ENCODE measurements at regions not wholly inside any gene's neighbourhood (a gene's known extent, or its start where the extent isn't known, plus 50 kb on each side); places are given as distances from the start of the nearest gene placed in this dataset.

DNA sequence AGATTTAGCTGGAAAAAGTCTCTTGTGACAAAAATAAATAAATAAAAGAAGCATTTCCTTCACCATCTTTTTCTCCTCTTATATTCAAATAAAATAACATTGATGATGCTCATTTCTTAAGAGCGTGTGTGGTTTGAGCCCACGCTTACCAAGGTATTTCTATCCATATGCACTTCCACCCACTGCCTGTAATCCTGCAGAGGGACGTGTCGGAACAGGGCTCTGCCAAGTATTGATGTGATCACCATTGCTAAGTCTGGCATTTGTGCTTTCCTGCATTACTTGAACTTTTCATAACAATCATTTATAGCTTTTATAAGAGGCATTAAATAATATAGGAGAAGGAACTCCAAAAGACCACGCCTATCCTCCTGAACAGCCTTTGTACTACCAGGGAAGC lies 107.6 kb downstream of the SHANK2 start:
- no peak overlapping the region for H3K27ac ChIP-seq (ENCODE audit: low read length)
- H3K27me3 ChIP-seq (ENCODE audit: control insufficient read depth, insufficient read depth, low read length), result no peaks in the 10 kb centered on the region
- no peaks in the 10 kb centered on the region; the same call in 1 of the 2 replicates for H3K36me3 ChIP-seq (ENCODE audit: control insufficient read depth, insufficient read depth, low read length)
- H3K9me3 ChIP-seq (ENCODE audit: control insufficient read depth, insufficient read depth, low read length), result no peaks in the 10 kb centered on the region
- DNase-seq (ENCODE audit: low read depth, low spot score), result no peak
- no peak overlapping the region for H3K4me3 ChIP-seq (ENCODE audit: low read length)
- no CpG with 5 or more reads among the region's 5 CpGs for WGBS (ENCODE audit: insufficient coverage, insufficient read length)
- H3K4me1 ChIP-seq (ENCODE audit: control insufficient read depth, insufficient read depth, low read length), result peaks cover 3% of the 10 kb centered on the region; the same call in 1 of the 2 replicates

- WGBS (ENCODE audit: insufficient coverage, insufficient read length), result no CpG with 5 or more reads among the region's 5 CpGs
- Histone ChIP-seq H3K4me3 (ENCODE audit: low read length) (no peak overlapping the region), H3K4me1 (ENCODE audit: control insufficient read depth, insufficient read depth, low read length) (peaks cover 3% of the 10 kb centered on the region; the same call in 1 of the 2 replicates), H3K27ac (ENCODE audit: low read length) (no peak overlapping the region), H3K27me3 (ENCODE audit: control insufficient read depth, insufficient read depth, low read length) (no peaks in the 10 kb centered on the region), H3K9me3 (ENCODE audit: control insufficient read depth, insufficient read depth, low read length) (no peaks in the 10 kb centered on the region), H3K36me3 (ENCODE audit: control insufficient read depth, insufficient read depth, low read length) (no peaks in the 10 kb centered on the region; the same call in 1 of the 2 replicates)
- no peak for DNase-seq (ENCODE audit: low read depth, low spot score)
Observed at GRCh38 chr11:71144010-71144409, 108.4 kb downstream of the SHANK2 start.

GRCh38 chr11:71140206-71140919 lies 112.0 kb downstream of the SHANK2 start:
- Histone ChIP-seq H3K27ac (ENCODE audit: low read length) (no peak overlapping the region), H3K27me3 (ENCODE audit: control insufficient read depth, insufficient read depth, low read length) (no peaks in the 10 kb centered on the region), H3K4me3 (ENCODE audit: low read length) (no peak overlapping the region), H3K36me3 (ENCODE audit: control insufficient read depth, insufficient read depth, low read length) (no peaks in the 10 kb centered on the region; the same call in 1 of the 2 replicates), H3K4me1 (ENCODE audit: control insufficient read depth, insufficient read depth, low read length) (0 out of 2 replicates have a peak, but pooled peaks cover 1% of the 10 kb centered on the region), H3K9me3 (ENCODE audit: control insufficient read depth, insufficient read depth, low read length) (no peaks in the 10 kb centered on the region)
- no peak for DNase-seq (ENCODE audit: low read depth, low spot score)
- WGBS (ENCODE audit: insufficient coverage, insufficient read length), result no CpG with 5 or more reads among the region's 22 CpGs

- Histone ChIP-seq H3K27ac (ENCODE audit: low read length) (no peak overlapping the region), H3K9me3 (ENCODE audit: control insufficient read depth, insufficient read depth, low read length) (no peaks in the 10 kb centered on the region), H3K4me3 (ENCODE audit: low read length) (no peak overlapping the region), H3K36me3 (ENCODE audit: control insufficient read depth, insufficient read depth, low read length) (no peaks in the 10 kb centered on the region), H3K4me1 (ENCODE audit: control insufficient read depth, insufficient read depth, low read length) (0 out of 2 replicates have a peak, but pooled peaks cover 1% of the 10 kb centered on the region), H3K27me3 (ENCODE audit: control insufficient read depth, insufficient read depth, low read length) (no peaks in the 10 kb centered on the region)
- no peak for DNase-seq (ENCODE audit: low read depth, low spot score)
- no CpG with 5 or more reads among the region's 16 CpGs for WGBS (ENCODE audit: insufficient coverage, insufficient read length)
Observed at GRCh38 chr11:71139516-71140205, 112.7 kb downstream of the SHANK2 start.

DNA sequence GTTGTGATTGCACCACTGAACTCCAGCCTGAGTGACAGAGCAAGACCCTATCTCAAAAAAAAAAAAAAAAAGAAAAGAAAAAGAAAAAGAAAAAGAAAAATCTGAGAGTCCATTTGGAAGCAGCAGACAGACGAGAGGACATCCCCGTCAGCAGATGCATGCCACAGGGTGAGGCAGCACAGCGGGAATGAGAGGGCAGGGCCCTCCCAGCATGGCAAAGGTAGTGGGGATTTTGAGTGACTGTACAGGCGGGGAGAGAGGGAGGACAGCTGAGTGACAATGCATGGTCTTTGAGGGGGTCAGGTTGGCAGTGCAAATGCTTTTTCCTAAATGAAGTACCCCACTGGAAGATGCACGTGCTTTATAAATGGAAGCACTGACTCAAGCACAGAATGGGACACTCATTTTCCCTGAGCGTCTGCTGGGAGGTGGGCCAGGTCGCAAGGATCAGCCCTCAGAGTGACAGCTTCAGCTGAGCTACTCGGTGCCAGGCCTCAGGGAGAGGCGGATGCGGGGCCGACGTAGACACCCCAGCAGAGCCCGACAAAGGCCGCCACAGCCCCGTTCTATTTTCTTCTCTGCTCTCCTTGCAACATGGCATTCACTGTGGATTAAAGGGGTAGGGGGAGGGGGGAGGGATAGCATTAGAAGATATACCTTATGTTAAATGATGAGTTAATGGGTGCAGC lies 113.5 kb downstream of the SHANK2 start:
- no peaks in the 10 kb centered on the region for H3K27me3 ChIP-seq (ENCODE audit: control insufficient read depth, insufficient read depth, low read length)

GRCh38 chr11:71137376-71137775 lies 115.0 kb downstream of the SHANK2 start:
- Histone ChIP-seq H3K36me3 (ENCODE audit: control insufficient read depth, insufficient read depth, low read length) (no peaks in the 10 kb centered on the region), H3K27me3 (ENCODE audit: control insufficient read depth, insufficient read depth, low read length) (no peaks in the 10 kb centered on the region), H3K4me3 (ENCODE audit: low read length) (no peak overlapping the region), H3K27ac (ENCODE audit: low read length) (no peak overlapping the region), H3K9me3 (ENCODE audit: control insufficient read depth, insufficient read depth, low read length) (no peaks in the 10 kb centered on the region), H3K4me1 (ENCODE audit: control insufficient read depth, insufficient read depth, low read length) (0 out of 2 replicates have a peak, but pooled peaks cover 1% of the 10 kb centered on the region)
- no CpG with 5 or more reads among the region's 9 CpGs for WGBS (ENCODE audit: insufficient coverage, insufficient read length)
- no peak for DNase-seq (ENCODE audit: low read depth, low spot score)

More for the DNA sequence above, 113.5 kb downstream of the SHANK2 start:
- no peak overlapping the region for H3K4me3 ChIP-seq (ENCODE audit: low read length)
- no peaks in the 10 kb centered on the region for H3K36me3 ChIP-seq (ENCODE audit: control insufficient read depth, insufficient read depth, low read length)
- DNase-seq (ENCODE audit: low read depth, low spot score), result no peak
- H3K9me3 ChIP-seq (ENCODE audit: control insufficient read depth, insufficient read depth, low read length), result no peaks in the 10 kb centered on the region
- H3K27ac ChIP-seq (ENCODE audit: low read length), result no peak overlapping the region
- 0 out of 2 replicates have a peak, but pooled peaks cover 1% of the 10 kb centered on the region for H3K4me1 ChIP-seq (ENCODE audit: control insufficient read depth, insufficient read depth, low read length)
- no CpG with 5 or more reads among the region's 15 CpGs for WGBS (ENCODE audit: insufficient coverage, insufficient read length)

DNA sequence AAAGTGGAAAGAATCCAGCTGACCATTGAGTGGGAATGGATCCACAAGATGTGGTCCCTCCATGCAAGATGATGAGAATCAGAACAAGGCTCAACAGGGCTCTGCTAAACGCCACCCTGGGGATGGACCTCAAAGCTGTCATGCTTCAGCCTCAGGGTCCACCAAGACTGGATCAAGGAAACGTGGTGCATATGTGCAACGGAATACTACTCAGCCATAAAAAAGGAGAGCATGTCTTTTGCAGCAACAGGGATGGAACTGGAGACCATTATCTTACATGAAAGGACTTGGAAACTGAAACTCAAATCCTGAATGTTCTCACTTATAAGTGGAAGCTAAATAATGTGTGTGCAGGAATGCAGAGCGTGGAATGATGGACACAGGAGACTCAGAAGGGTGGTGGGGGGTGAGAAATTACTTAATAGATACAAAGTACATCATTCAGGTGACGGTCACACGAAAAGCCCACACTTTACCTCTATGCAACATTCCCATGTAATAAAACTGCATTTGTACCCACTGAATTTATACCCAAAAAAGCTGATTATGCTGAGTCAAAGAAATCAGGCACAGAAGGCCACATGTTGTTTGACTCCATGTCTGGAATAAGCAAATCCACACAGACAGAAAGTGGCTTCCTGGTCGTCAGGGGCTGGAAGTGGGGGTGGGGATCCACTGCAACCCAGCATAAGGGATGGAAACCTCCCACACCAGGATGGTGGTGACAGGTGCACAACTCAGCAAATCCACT lies 116.1 kb downstream of the SHANK2 start:
- no peaks in the 10 kb centered on the region for H3K36me3 ChIP-seq (ENCODE audit: control insufficient read depth, insufficient read depth, low read length)
- DNase-seq (ENCODE audit: low read depth, low spot score), result no peak
- H3K27ac ChIP-seq (ENCODE audit: low read length), result no peak overlapping the region
- H3K27me3 ChIP-seq (ENCODE audit: control insufficient read depth, insufficient read depth, low read length), result no peaks in the 10 kb centered on the region
- H3K4me3 ChIP-seq (ENCODE audit: low read length), result no peak overlapping the region
- no peaks in the 10 kb centered on the region for H3K9me3 ChIP-seq (ENCODE audit: control insufficient read depth, insufficient read depth, low read length)
- 0 out of 2 replicates have a peak, but pooled peaks cover 1% of the 10 kb centered on the region for H3K4me1 ChIP-seq (ENCODE audit: control insufficient read depth, insufficient read depth, low read length)
- no CpG with 5 or more reads among the region's 7 CpGs for WGBS (ENCODE audit: insufficient coverage, insufficient read length)

DNA sequence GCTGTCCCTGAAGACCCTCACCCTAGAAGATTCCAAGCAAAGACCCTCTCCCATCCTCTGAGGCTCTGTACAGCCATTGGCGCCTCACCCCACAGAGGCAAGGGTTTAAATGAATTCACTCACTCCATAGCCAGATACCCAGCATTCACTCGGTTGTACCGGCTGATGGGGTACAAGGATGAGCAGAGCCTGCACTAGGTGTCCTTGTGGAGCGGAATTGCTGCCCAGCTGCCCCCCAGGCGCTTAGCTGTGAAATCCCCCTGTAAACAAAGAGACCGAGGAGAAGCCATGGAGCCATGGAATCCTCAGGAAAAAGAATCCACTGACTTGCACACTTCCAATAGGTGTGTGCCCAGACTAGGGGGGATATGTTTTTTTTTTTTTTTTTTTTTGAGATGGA lies 117.3 kb downstream of the SHANK2 start:
- Histone ChIP-seq H3K27ac (ENCODE audit: low read length) (no peak overlapping the region), H3K9me3 (ENCODE audit: control insufficient read depth, insufficient read depth, low read length) (no peaks in the 10 kb centered on the region), H3K36me3 (ENCODE audit: control insufficient read depth, insufficient read depth, low read length) (no peaks in the 10 kb centered on the region), H3K4me1 (ENCODE audit: control insufficient read depth, insufficient read depth, low read length) (no peaks in the 10 kb centered on the region), H3K27me3 (ENCODE audit: control insufficient read depth, insufficient read depth, low read length) (no peaks in the 10 kb centered on the region), H3K4me3 (ENCODE audit: low read length) (no peak overlapping the region)
- no CpG with 5 or more reads among the region's 6 CpGs for WGBS (ENCODE audit: insufficient coverage, insufficient read length)
- no peak for DNase-seq (ENCODE audit: low read depth, low spot score)

GRCh38 chr11:71133946-71134345 lies 118.4 kb downstream of the SHANK2 start:
- WGBS (ENCODE audit: insufficient coverage, insufficient read length), result no CpG with 5 or more reads among the region's 9 CpGs
- no peaks in the 10 kb centered on the region for H3K27me3 ChIP-seq (ENCODE audit: control insufficient read depth, insufficient read depth, low read length)

GRCh38 chr11:71131861-71132260 lies 120.5 kb downstream of the SHANK2 start:
- no peak for DNase-seq (ENCODE audit: low read depth, low spot score)
- Histone ChIP-seq H3K27me3 (ENCODE audit: control insufficient read depth, insufficient read depth, low read length) (no peaks in the 10 kb centered on the region), H3K9me3 (ENCODE audit: control insufficient read depth, insufficient read depth, low read length) (no peaks in the 10 kb centered on the region), H3K27ac (ENCODE audit: low read length) (no peak overlapping the region), H3K4me3 (ENCODE audit: low read length) (no peak overlapping the region), H3K36me3 (ENCODE audit: control insufficient read depth, insufficient read depth, low read length) (no peaks in the 10 kb centered on the region), H3K4me1 (ENCODE audit: control insufficient read depth, insufficient read depth, low read length) (no peaks in the 10 kb centered on the region)
- WGBS (ENCODE audit: insufficient coverage, insufficient read length), result no CpG with 5 or more reads among the region's 15 CpGs

More at GRCh38 chr11:71133946-71134345, 118.4 kb downstream of the SHANK2 start:
- no peaks in the 10 kb centered on the region for H3K36me3 ChIP-seq (ENCODE audit: control insufficient read depth, insufficient read depth, low read length)
- H3K9me3 ChIP-seq (ENCODE audit: control insufficient read depth, insufficient read depth, low read length), result no peaks in the 10 kb centered on the region
- no peak for DNase-seq (ENCODE audit: low read depth, low spot score)
- no peaks in the 10 kb centered on the region for H3K4me1 ChIP-seq (ENCODE audit: control insufficient read depth, insufficient read depth, low read length)
- no peak overlapping the region for H3K27ac ChIP-seq (ENCODE audit: low read length)
- no peak overlapping the region for H3K4me3 ChIP-seq (ENCODE audit: low read length)
